HEK293 (cell line): ENCODE measurements at regions not wholly inside any gene's neighbourhood (a gene's known extent, or its start where the extent isn't known, plus 50 kb on each side); places are given as distances from the start of the nearest gene placed in this dataset.

ENCODE experiments used
- CTCF ChIA-PET: fragments of 350-600 bp; formaldehyde crosslinking; extraction: SDS; loops from one replicate; lab custom pipeline; 2021; ENCODE audit warnings: antibody characterized with exemption; lab: Yijun Ruan, JAX
- POLR2A ChIA-PET: fragments of 300-600 bp; formaldehyde crosslinking; extraction: SDS; loops from one replicate; lab custom pipeline; 2020; ENCODE audit warnings: antibody characterized with exemption, inconsistent platforms; lab: Yijun Ruan, JAX
- H3K27ac ChIP-seq: fragments of 200-500 bp; sonication (Bioruptor generic); 2 replicates; pipeline ENCODE4 v1.5.1; 2014; ENCODE audit warnings: low read depth, low read length, control low read depth, inconsistent platforms; ENCODE audit errors: extremely low read depth
- H3K36me3 ChIP-seq, 2 experiments: fragments of 200-500 bp in 1 of 2; sonication (Bioruptor generic) in 1 of 2; 1 replicate in 1 of 2; 2 replicates in 1 of 2; pipeline ENCODE4 v1.5.1; 2014 to 2017; ENCODE audit warnings: inconsistent platforms in 2 of 2, low read length in 2 of 2; ENCODE audit not compliant: control insufficient read depth in 2 of 2, insufficient read depth in 1 of 2
- H3K4me1 ChIP-seq: fragments of 200-500 bp; sonication (Bioruptor generic); 2 replicates; pipeline ENCODE4 v1.5.1; 2014; ENCODE audit warnings: mild to moderate bottlenecking, low read length, inconsistent platforms; ENCODE audit not compliant: control insufficient read depth, insufficient read depth
- H3K4me3 ChIP-seq: 2 replicates; pipeline ENCODE4 v1.5.1; 2011; ENCODE audit warnings: low read depth, mild to moderate bottlenecking, control low read depth, low read length, moderate library complexity
- H3K9me3 ChIP-seq: fragments of 200-500 bp; sonication (Bioruptor generic); 2 replicates; pipeline ENCODE4 v1.5.1; 2014; ENCODE audit warnings: low read depth, low read length, inconsistent platforms; ENCODE audit not compliant: control insufficient read depth, insufficient read depth
- BCL11A ChIP-seq: fragments of 450-650 bp; formaldehyde crosslinking; IDR thresholded peaks from 2 replicates; pipeline ENCODE4 v1.5.1; 2016; ENCODE audit warnings: low read depth, missing biosample characterization, missing genetic modification characterization
- KLF7 ChIP-seq: fragments of 450-650 bp; formaldehyde crosslinking; IDR thresholded peaks from 2 replicates; pipeline ENCODE4 v1.5.1; 2016; ENCODE audit warnings: missing biosample characterization, missing genetic modification characterization, borderline replicate concordance
- OSR2 ChIP-seq: fragments of 450-650 bp; formaldehyde crosslinking; IDR thresholded peaks from 2 replicates; pipeline ENCODE4 v1.5.1; 2016; ENCODE audit warnings: missing biosample characterization, missing genetic modification characterization
- PRDM1 ChIP-seq: fragments of 450-650 bp; formaldehyde crosslinking; IDR thresholded peaks from 2 replicates; pipeline ENCODE4; 2016; ENCODE audit warnings: missing biosample characterization, missing genetic modification characterization
- SCRT1 ChIP-seq: fragments of 450-650 bp; formaldehyde crosslinking; IDR thresholded peaks from 2 replicates; pipeline ENCODE4 v1.5.1; 2016; ENCODE audit warnings: missing biosample characterization, missing genetic modification characterization, borderline replicate concordance
- SCRT2 ChIP-seq: fragments of 450-650 bp; formaldehyde crosslinking; IDR thresholded peaks from 2 replicates; pipeline ENCODE4 v1.5.1; 2016; ENCODE audit warnings: missing biosample characterization, missing genetic modification characterization
- SP7 ChIP-seq: fragments of 450-650 bp; formaldehyde crosslinking; IDR thresholded peaks from 2 replicates; pipeline ENCODE4 v1.5.1; 2016; ENCODE audit warnings: missing biosample characterization, missing genetic modification characterization
- WT1 ChIP-seq: fragments of 450-650 bp; formaldehyde crosslinking; IDR thresholded peaks from 2 replicates; pipeline ENCODE4 v1.5.1; 2016; ENCODE audit warnings: missing biosample characterization, missing genetic modification characterization
- ZBTB44 ChIP-seq: fragments of 450-650 bp; IDR thresholded peaks from 2 replicates; pipeline ENCODE4 v1.5.1; 2018; ENCODE audit warnings: missing biosample characterization, mild to moderate bottlenecking, missing genetic modification characterization
- ZBTB7A ChIP-seq: fragments of 450-650 bp; formaldehyde crosslinking; IDR thresholded peaks from 2 replicates; pipeline ENCODE4 v1.5.1; 2016; ENCODE audit warnings: low read depth, missing biosample characterization, missing genetic modification characterization
- ZFP3 ChIP-seq: fragments of 450-650 bp; formaldehyde crosslinking; IDR thresholded peaks from 2 replicates; pipeline ENCODE4 v1.5.1; 2016; ENCODE audit warnings: low read depth, missing biosample characterization, missing genetic modification characterization
- ZNF10 ChIP-seq: fragments of 450-650 bp; formaldehyde crosslinking; IDR thresholded peaks from 2 replicates; pipeline ENCODE4 v1.5.1; 2017; ENCODE audit warnings: missing biosample characterization, missing genetic modification characterization
- ZNF112 ChIP-seq: fragments of 450-650 bp; formaldehyde crosslinking; IDR thresholded peaks from 2 replicates; pipeline ENCODE4 v1.5.0; 2017; ENCODE audit warnings: missing biosample characterization, missing genetic modification characterization
- ZNF214 ChIP-seq: fragments of 450-650 bp; formaldehyde crosslinking; IDR thresholded peaks from 2 replicates; pipeline ENCODE4 v1.5.1; 2017; ENCODE audit warnings: missing biosample characterization, mild to moderate bottlenecking, missing genetic modification characterization, borderline replicate concordance
- ZNF23 ChIP-seq: fragments of 450-650 bp; formaldehyde crosslinking; IDR thresholded peaks from 2 replicates; pipeline ENCODE4 v1.5.1; 2016; ENCODE audit warnings: missing biosample characterization, missing genetic modification characterization, borderline replicate concordance
- ZNF423 ChIP-seq: fragments of 450-650 bp; formaldehyde crosslinking; IDR thresholded peaks from 2 replicates; pipeline ENCODE4 v1.5.1; 2016; ENCODE audit warnings: missing biosample characterization, missing genetic modification characterization
- ZNF433 ChIP-seq: fragments of 450-650 bp; formaldehyde crosslinking; IDR thresholded peaks from 2 replicates; pipeline ENCODE4 v1.5.1; 2016; ENCODE audit warnings: missing biosample characterization, missing genetic modification characterization, low read depth
- ZNF514 ChIP-seq: fragments of 450-650 bp; formaldehyde crosslinking; IDR thresholded peaks from 2 replicates; pipeline ENCODE4 v1.5.1; 2016; ENCODE audit warnings: missing biosample characterization, missing genetic modification characterization
- ZNF596 ChIP-seq: fragments of 450-650 bp; IDR thresholded peaks from 2 replicates; pipeline ENCODE4 v1.5.0; 2018; ENCODE audit warnings: missing biosample characterization, mild to moderate bottlenecking, missing genetic modification characterization, moderate library complexity
- ZNF621 ChIP-seq: fragments of 450-650 bp; formaldehyde crosslinking; IDR thresholded peaks from 2 replicates; pipeline ENCODE4 v1.5.1; 2017; ENCODE audit warnings: missing biosample characterization, missing genetic modification characterization
- ZNF624 ChIP-seq: fragments of 450-650 bp; formaldehyde crosslinking; IDR thresholded peaks from 2 replicates; pipeline ENCODE4 v1.5.1; 2017; ENCODE audit warnings: missing biosample characterization, missing genetic modification characterization
- ZNF670 ChIP-seq: fragments of 450-650 bp; formaldehyde crosslinking; IDR thresholded peaks from 2 replicates; pipeline ENCODE4 v1.5.1; 2016; ENCODE audit warnings: missing biosample characterization, missing genetic modification characterization, low read depth
- ZNF747 ChIP-seq: fragments of 450-650 bp; formaldehyde crosslinking; IDR thresholded peaks from 2 replicates; pipeline ENCODE4 v1.5.1; 2016; ENCODE audit warnings: missing biosample characterization, missing genetic modification characterization
- ZNF76 ChIP-seq: fragments of 450-650 bp; formaldehyde crosslinking; IDR thresholded peaks from 2 replicates; pipeline ENCODE4; 2016; ENCODE audit warnings: low read depth, missing biosample characterization, missing genetic modification characterization, borderline replicate concordance
- ZNF776 ChIP-seq: fragments of 450-650 bp; formaldehyde crosslinking; IDR thresholded peaks from 2 replicates; pipeline ENCODE4 v1.5.0; 2017; ENCODE audit warnings: missing biosample characterization, missing genetic modification characterization, borderline replicate concordance
- TF ChIP-seq, protein P1 (sequence below): fragments of 450-650 bp; formaldehyde crosslinking; IDR thresholded peaks from 2 replicates; pipeline ENCODE4 v1.5.1; 2017; ENCODE audit warnings: missing biosample characterization, missing genetic modification characterization
- TF ChIP-seq, protein P2 (sequence below): fragments of 450-650 bp; formaldehyde crosslinking; IDR thresholded peaks from 2 replicates; pipeline ENCODE4; 2016; ENCODE audit warnings: missing biosample characterization, missing genetic modification characterization
- TF ChIP-seq, protein P3 (sequence below): fragments of 450-650 bp; formaldehyde crosslinking; IDR thresholded peaks from 2 replicates; pipeline ENCODE4 v1.5.1; 2016; ENCODE audit warnings: missing biosample characterization, missing genetic modification characterization
- TF ChIP-seq, protein P4 (sequence below): fragments of 450-650 bp; formaldehyde crosslinking; IDR thresholded peaks from 2 replicates; pipeline ENCODE4 v1.5.1; 2016; ENCODE audit warnings: missing biosample characterization, missing genetic modification characterization
- TF ChIP-seq, protein P5 (sequence below): fragments of 450-650 bp; formaldehyde crosslinking; IDR thresholded peaks from 2 replicates; pipeline ENCODE4 v1.5.1; 2016; ENCODE audit warnings: missing biosample characterization, missing genetic modification characterization

DNA sequence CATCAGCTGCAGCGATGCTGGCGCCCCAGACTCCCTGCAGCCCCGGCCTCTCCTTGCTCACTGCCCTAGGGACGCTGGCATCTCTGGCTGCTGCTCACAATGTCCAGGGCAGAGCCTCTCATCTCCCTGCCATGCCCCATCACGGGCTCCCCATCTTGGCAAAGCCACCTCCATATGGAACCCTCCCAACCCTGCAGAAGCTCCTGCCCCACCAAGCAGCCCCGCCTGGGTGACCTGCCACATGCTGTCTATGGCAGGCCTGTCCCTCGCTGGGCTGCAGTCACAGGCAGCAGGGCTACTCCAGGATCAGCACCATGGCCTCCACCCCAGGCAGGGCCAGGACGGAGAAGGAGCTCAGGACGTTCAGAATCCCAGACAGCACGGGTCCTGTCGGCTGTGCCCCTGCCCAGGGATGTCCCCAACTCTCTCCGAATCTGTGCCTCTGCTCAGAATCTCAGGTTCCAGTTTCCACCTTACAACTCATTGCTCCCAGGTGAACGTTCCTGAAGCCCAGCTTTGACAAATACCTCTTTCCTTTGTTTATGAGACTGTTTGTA, 58.4 kb downstream of the PLXNA1 start:
- H3K4me1 ChIP-seq = no peaks in the 10 kb centered on the region
- TF ChIP-seq, protein P1, sequence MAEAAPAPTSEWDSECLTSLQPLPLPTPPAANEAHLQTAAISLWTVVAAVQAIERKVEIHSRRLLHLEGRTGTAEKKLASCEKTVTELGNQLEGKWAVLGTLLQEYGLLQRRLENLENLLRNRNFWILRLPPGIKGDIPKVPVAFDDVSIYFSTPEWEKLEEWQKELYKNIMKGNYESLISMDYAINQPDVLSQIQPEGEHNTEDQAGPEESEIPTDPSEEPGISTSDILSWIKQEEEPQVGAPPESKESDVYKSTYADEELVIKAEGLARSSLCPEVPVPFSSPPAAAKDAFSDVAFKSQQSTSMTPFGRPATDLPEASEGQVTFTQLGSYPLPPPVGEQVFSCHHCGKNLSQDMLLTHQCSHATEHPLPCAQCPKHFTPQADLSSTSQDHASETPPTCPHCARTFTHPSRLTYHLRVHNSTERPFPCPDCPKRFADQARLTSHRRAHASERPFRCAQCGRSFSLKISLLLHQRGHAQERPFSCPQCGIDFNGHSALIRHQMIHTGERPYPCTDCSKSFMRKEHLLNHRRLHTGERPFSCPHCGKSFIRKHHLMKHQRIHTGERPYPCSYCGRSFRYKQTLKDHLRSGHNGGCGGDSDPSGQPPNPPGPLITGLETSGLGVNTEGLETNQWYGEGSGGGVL (tag by site-specific recombination) = no peak
- TF ChIP-seq ZNF214 (tag by site-specific recombination) (no peak), BCL11A (tag by site-specific recombination) (no peak), ZNF596 (tag by site-specific recombination) (no peak), ZNF670 (no peak), ZNF433 (no peak), OSR2 (tag by site-specific recombination) (no peak), ZNF747 (no peak), ZFP3 (no peak), ZNF514 (tag by site-specific recombination) (no peak), ZNF10 (no peak), ZNF624 (tag by site-specific recombination) (no peak), ZNF621 (tag by site-specific recombination) (no peak)
- TF ChIP-seq, protein P2, sequence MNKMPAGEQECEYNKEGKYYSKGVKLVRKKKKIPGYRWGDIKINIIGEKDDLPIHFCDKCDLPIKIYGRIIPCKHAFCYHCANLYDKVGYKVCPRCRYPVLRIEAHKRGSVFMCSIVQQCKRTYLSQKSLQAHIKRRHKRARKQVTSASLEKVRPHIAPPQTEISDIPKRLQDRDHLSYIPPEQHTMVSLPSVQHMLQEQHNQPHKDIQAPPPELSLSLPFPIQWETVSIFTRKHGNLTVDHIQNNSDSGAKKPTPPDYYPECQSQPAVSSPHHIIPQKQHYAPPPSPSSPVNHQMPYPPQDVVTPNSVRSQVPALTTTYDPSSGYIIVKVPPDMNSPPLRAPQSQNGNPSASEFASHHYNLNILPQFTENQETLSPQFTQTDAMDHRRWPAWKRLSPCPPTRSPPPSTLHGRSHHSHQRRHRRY (tag by site-specific recombination) = no peak
- TF ChIP-seq, protein P3, sequence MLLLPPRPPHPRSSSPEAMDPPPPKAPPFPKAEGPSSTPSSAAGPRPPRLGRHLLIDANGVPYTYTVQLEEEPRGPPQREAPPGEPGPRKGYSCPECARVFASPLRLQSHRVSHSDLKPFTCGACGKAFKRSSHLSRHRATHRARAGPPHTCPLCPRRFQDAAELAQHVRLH = no peak
- TF ChIP-seq, protein P4, sequence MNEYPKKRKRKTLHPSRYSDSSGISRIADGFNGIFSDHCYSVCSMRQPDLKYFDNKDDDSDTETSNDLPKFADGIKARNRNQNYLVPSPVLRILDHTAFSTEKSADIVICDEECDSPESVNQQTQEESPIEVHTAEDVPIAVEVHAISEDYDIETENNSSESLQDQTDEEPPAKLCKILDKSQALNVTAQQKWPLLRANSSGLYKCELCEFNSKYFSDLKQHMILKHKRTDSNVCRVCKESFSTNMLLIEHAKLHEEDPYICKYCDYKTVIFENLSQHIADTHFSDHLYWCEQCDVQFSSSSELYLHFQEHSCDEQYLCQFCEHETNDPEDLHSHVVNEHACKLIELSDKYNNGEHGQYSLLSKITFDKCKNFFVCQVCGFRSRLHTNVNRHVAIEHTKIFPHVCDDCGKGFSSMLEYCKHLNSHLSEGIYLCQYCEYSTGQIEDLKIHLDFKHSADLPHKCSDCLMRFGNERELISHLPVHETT (tag by site-specific recombination) = no peak
- TF ChIP-seq, all 188 proteins: peak for 0
- Histone ChIP-seq H3K36me3 (no peaks in the 10 kb centered on the region), H3K9me3 (no peaks in the 10 kb centered on the region), H3K27ac (no peak overlapping the region), H3K4me3 (no peak overlapping the region)
- ChIA-PET CTCF (no interaction called here), POLR2A (no interaction called here)

DNA sequence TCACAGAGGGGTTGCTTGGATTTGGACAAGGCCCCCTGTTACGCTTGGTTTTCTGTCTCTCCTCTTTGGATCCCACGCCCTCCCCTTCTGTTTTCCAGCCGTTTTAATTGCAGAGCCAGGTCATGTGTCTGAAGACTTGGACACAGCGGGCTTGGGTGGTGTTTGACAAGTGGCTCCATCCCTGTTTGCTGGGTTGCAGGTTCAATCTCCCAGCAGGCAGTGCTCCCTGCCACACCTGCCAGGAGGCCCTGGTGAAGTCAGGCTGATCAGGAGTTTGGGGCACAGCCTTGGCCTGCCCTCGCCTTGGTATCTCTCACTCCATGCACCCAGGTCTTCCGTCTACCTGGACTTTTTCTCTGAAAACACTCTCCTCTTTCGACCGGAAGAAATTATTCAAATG, 59.0 kb downstream of the PLXNA1 start:
- ChIA-PET POLR2A (no interaction called here), CTCF (no interaction called here)
- no peaks in the 10 kb centered on the region for H3K9me3 ChIP-seq
- H3K4me1 ChIP-seq = no peaks in the 10 kb centered on the region
- H3K27ac ChIP-seq = no peak overlapping the region
- no peak overlapping the region for H3K4me3 ChIP-seq
- H3K36me3 ChIP-seq = no peaks in the 10 kb centered on the region
- TF ChIP-seq ZNF23 (tag by site-specific recombination) = no peak
- TF ChIP-seq WT1 (tag by site-specific recombination) = no peak
- no peak for TF ChIP-seq ZBTB7A
- TF ChIP-seq PRDM1 (tag by site-specific recombination) = no peak
- TF ChIP-seq ZNF776 = no peak
- no peak for TF ChIP-seq KLF7
- TF ChIP-seq ZBTB44 (tag by site-specific recombination) = no peak
- no peak for TF ChIP-seq ZNF423 (tag by site-specific recombination)
- no peak for TF ChIP-seq SCRT2 (tag by site-specific recombination)
- TF ChIP-seq SCRT1 (tag by site-specific recombination) = no peak
- TF ChIP-seq ZNF76 (tag by site-specific recombination) = no peak
- no peak for TF ChIP-seq ZNF112 (tag by site-specific recombination)
- TF ChIP-seq, protein P5, sequence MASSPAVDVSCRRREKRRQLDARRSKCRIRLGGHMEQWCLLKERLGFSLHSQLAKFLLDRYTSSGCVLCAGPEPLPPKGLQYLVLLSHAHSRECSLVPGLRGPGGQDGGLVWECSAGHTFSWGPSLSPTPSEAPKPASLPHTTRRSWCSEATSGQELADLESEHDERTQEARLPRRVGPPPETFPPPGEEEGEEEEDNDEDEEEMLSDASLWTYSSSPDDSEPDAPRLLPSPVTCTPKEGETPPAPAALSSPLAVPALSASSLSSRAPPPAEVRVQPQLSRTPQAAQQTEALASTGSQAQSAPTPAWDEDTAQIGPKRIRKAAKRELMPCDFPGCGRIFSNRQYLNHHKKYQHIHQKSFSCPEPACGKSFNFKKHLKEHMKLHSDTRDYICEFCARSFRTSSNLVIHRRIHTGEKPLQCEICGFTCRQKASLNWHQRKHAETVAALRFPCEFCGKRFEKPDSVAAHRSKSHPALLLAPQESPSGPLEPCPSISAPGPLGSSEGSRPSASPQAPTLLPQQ = no peak
- TF ChIP-seq SP7 = no peak
